Keratinocyte (primary cell): ENCODE measurements at regions not wholly inside any gene's neighbourhood (a gene's known extent, or its start where the extent isn't known, plus 50 kb on each side); places are given as distances from the start of the nearest gene placed in this dataset.

Source experiments
- DNase-seq: peaks from one replicate; pipeline ENCODE4 v3.0.0-alpha.2; 2011; ENCODE audit warnings: low read depth, missing footprints, low spot score
- FAIRE-seq: peaks from 2 replicates; lab custom pipeline; 2011; peaks lifted over from hg19 to GRCh38; lab: Jason Lieb, UNC
- H2AFZ ChIP-seq: 2 replicates; pipeline ENCODE4 v1.6.0; 2012; ENCODE audit warnings: low read length, control low read depth, inconsistent platforms; ENCODE audit not compliant: control insufficient read depth
- H3K27ac ChIP-seq: 2 replicates; pipeline ENCODE4 v1.5.1; 2011; ENCODE audit warnings: low read length; ENCODE audit not compliant: control insufficient read depth, insufficient read depth
- H3K27me3 ChIP-seq: 3 replicates; pipeline ENCODE4 v1.6.0; 2011; ENCODE audit warnings: low read length; ENCODE audit not compliant: control insufficient read depth, insufficient read depth; ENCODE audit errors: extremely low read depth
- H3K36me3 ChIP-seq, 2 experiments: 2 replicates in 1 of 2; 3 replicates in 1 of 2; pipeline ENCODE4 v1.5.1; 2011; ENCODE audit warnings: low read length in 2 of 2, mild to moderate bottlenecking in 1 of 2; ENCODE audit not compliant: control insufficient read depth in 2 of 2, insufficient read depth in 2 of 2; ENCODE audit errors: extremely low read depth in 1 of 2
- H3K4me1 ChIP-seq: 3 replicates; pipeline ENCODE4 v1.5.1; 2011; ENCODE audit warnings: low read length; ENCODE audit not compliant: control insufficient read depth, insufficient read depth; ENCODE audit errors: extremely low read depth
- H3K4me2 ChIP-seq: 3 replicates; pipeline ENCODE4 v1.6.0; 2011; ENCODE audit warnings: low read depth, low read length; ENCODE audit not compliant: control insufficient read depth, insufficient read depth; ENCODE audit errors: extremely low read depth
- H3K4me3 ChIP-seq, 3 experiments: fragments of 200-600 bp in 1 of 3; sonication (generic) in 1 of 3; 2 replicates in 2 of 3; 3 replicates in 1 of 3; pipeline ENCODE4 v1.5.1; 2011 to 2016; ENCODE audit warnings: low read length in 3 of 3, mild to moderate bottlenecking in 3 of 3, control low read depth in 2 of 3, inconsistent platforms in 1 of 3, low read depth in 1 of 3, mixed read lengths in 1 of 3, mixed run types in 1 of 3, moderate library complexity in 1 of 3; ENCODE audit not compliant: control insufficient read depth in 2 of 3, insufficient read depth in 2 of 3; ENCODE audit errors: extremely low read depth in 1 of 3
- H3K79me2 ChIP-seq: 2 replicates; pipeline ENCODE4 v1.6.0; 2012; ENCODE audit warnings: low read length; ENCODE audit not compliant: control insufficient read depth, insufficient read depth
- H3K9ac ChIP-seq: 3 replicates; pipeline ENCODE4 v1.6.0; 2011; ENCODE audit warnings: low read length; ENCODE audit not compliant: control insufficient read depth, insufficient read depth; ENCODE audit errors: extremely low read depth
- H3K9me1 ChIP-seq: 3 replicates; pipeline ENCODE4 v1.6.0; 2011; ENCODE audit warnings: low read length; ENCODE audit not compliant: control insufficient read depth, insufficient read depth; ENCODE audit errors: extremely low read depth
- H3K9me3 ChIP-seq: 2 replicates; pipeline ENCODE4 v1.5.1; 2012; ENCODE audit warnings: low read depth, low read length; ENCODE audit not compliant: control insufficient read depth
- H4K20me1 ChIP-seq: 3 replicates; pipeline ENCODE4 v1.6.0; 2011; ENCODE audit warnings: low read length; ENCODE audit not compliant: control insufficient read depth, insufficient read depth; ENCODE audit errors: extremely low read depth
- EZH2 ChIP-seq: IDR thresholded peaks from one replicate; pipeline ENCODE4 v1.6.1; 2012; ENCODE audit warnings: inconsistent platforms, mild to moderate bottlenecking, low read length, moderate library complexity
- dilution Hi-C: fragments of 300-500 bp; cut with MboI; formaldehyde crosslinking; loops from one replicate; pipeline ENCODE4 v1.7.0; 2020; ENCODE audit warnings: low sequenced_read_pairs; ENCODE audit not compliant: extremely low pct_ligation_motif_present
- TF ChIP-seq, protein P1 (sequence below), 3 experiments: IDR thresholded peaks in 1 of 3; conservative IDR thresholded peaks in 1 of 3; optimal IDR thresholded peaks in 1 of 3; 2 replicates in 2 of 3; 3 replicates in 1 of 3; pipeline versions ENCODE3 to v1.5.1; 2011; ENCODE audit warnings: low read length in 3 of 3, mild to moderate bottlenecking in 3 of 3, moderate library complexity in 2 of 3, control low read depth in 1 of 3, inconsistent platforms in 1 of 3; ENCODE audit not compliant: insufficient read depth in 2 of 3; ENCODE audit errors: extremely low read depth in 1 of 3

GRCh38 chr9:102114557-102114956, 376.1 kb upstream of the GRIN3A start:
- dilution Hi-C loops = no loop called here
- DNase-seq = no peak
- no peak overlapping the region for H3K4me2 ChIP-seq
- H3K9ac ChIP-seq = no peak overlapping the region
- H3K9me1 ChIP-seq = no peaks in the 10 kb centered on the region
- no peaks in the 10 kb centered on the region for H4K20me1 ChIP-seq
- no peaks in the 10 kb centered on the region for H3K4me1 ChIP-seq
- H3K27me3 ChIP-seq = no peaks in the 10 kb centered on the region
- no peak for FAIRE-seq
- H3K36me3 ChIP-seq = no peaks in the 10 kb centered on the region
- no peaks in the 10 kb centered on the region for H3K79me2 ChIP-seq
- H3K27ac ChIP-seq = no peak overlapping the region
- H2AFZ ChIP-seq = no peak overlapping the region
- no peaks in the 10 kb centered on the region for H3K9me3 ChIP-seq
- TF ChIP-seq, protein P1, sequence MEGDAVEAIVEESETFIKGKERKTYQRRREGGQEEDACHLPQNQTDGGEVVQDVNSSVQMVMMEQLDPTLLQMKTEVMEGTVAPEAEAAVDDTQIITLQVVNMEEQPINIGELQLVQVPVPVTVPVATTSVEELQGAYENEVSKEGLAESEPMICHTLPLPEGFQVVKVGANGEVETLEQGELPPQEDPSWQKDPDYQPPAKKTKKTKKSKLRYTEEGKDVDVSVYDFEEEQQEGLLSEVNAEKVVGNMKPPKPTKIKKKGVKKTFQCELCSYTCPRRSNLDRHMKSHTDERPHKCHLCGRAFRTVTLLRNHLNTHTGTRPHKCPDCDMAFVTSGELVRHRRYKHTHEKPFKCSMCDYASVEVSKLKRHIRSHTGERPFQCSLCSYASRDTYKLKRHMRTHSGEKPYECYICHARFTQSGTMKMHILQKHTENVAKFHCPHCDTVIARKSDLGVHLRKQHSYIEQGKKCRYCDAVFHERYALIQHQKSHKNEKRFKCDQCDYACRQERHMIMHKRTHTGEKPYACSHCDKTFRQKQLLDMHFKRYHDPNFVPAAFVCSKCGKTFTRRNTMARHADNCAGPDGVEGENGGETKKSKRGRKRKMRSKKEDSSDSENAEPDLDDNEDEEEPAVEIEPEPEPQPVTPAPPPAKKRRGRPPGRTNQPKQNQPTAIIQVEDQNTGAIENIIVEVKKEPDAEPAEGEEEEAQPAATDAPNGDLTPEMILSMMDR (optimal IDR thresholded peaks at IDR 0.05 in 1 of 3, IDR thresholded peaks at IDR 0.05 in 1 of 3, conservative IDR thresholded peaks at IDR 0.05 in 1 of 3; ENCODE audit: extremely low read depth in 1 of 3, insufficient read depth in 2 of 3, low read length in 3 of 3) = no peak
- no peak for TF ChIP-seq EZH2
- H3K4me3 ChIP-seq = no peak overlapping the region

DNA sequence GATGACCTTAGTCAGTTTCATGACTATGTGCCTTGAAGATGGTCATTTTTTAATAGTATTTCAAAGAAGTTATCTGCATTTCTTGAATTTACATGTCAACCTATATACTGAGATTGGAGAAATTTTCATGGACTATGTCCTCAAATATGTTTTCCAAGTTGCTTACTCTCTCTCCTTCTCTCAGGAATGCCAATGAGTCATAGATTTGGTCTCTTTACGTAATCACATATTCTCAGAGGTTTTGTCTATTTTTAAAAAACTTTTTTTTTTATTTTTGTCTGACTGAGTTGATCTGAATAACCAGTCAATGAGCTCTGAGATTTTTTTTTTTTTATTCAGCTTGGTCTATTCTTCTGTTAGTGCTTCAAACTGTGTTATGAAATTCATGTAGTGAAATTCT, 374.7 kb upstream of the GRIN3A start:
- H3K9me3 ChIP-seq = no peaks in the 10 kb centered on the region
- no peaks in the 10 kb centered on the region for H4K20me1 ChIP-seq
- H3K4me1 ChIP-seq = no peaks in the 10 kb centered on the region
- FAIRE-seq (no peak), DNase-seq (no peak)
- dilution Hi-C loops = no loop called here
- no peaks in the 10 kb centered on the region for H3K79me2 ChIP-seq
- H3K27me3 ChIP-seq = no peaks in the 10 kb centered on the region
- TF ChIP-seq, protein P1 (optimal IDR thresholded peaks at IDR 0.05 in 1 of 3, IDR thresholded peaks at IDR 0.05 in 1 of 3, conservative IDR thresholded peaks at IDR 0.05 in 1 of 3; ENCODE audit: extremely low read depth in 1 of 3, insufficient read depth in 2 of 3, low read length in 3 of 3) = no peak
- TF ChIP-seq EZH2 = no peak
- no peak overlapping the region for H3K27ac ChIP-seq
- H2AFZ ChIP-seq = no peak overlapping the region
- H3K9me1 ChIP-seq = no peaks in the 10 kb centered on the region
- no peak overlapping the region for H3K4me2 ChIP-seq
- H3K9ac ChIP-seq = no peak overlapping the region
- no peaks in the 10 kb centered on the region for H3K36me3 ChIP-seq
- no peak overlapping the region for H3K4me3 ChIP-seq
